ENCODE measurements at regions not wholly inside any gene's neighbourhood (a gene's known extent, or its start where the extent isn't known, plus 50 kb on each side); places are given as distances from the start of the nearest gene placed in this dataset.

GRCh38 chr14:53346988-53347387, 193.9 kb upstream of the DDHD1 start:
- no peaks in the 10 kb centered on the region for H3K9me3 ChIP-seq
- H3K27ac ChIP-seq = no peak overlapping the region
- intact Hi-C loops (cut with DNase I) = no loop called here
- H3K4me3 ChIP-seq = no peak overlapping the region
- TF ChIP-seq POLR2A (IDR thresholded peaks at IDR 0.05) (no peak), POLR2AphosphoS5 (IDR thresholded peaks at IDR 0.05) (no peak), CTCF (IDR thresholded peaks at IDR 0.05) (no peak)
- DNase-seq (ENCODE audit: low spot score) = no peak
- no peaks in the 10 kb centered on the region for H3K4me1 ChIP-seq (replicated peaks)
- no peaks in the 10 kb centered on the region for H3K27me3 ChIP-seq (replicated peaks; ENCODE audit: insufficient read depth)
- H3K36me3 ChIP-seq = no peaks in the 10 kb centered on the region
- WGBS = 43% methylated on average over 3 of the region's 3 CpGs

- WGBS = 86% methylated on average over 4 of the region's 4 CpGs
- intact Hi-C loops (cut with DNase I) = no loop called here
- Histone ChIP-seq H3K36me3 (no peaks in the 10 kb centered on the region), H3K27ac (no peak overlapping the region), H3K9me3 (no peaks in the 10 kb centered on the region), H3K4me3 (no peak overlapping the region), H3K4me1 (replicated peaks) (no peaks in the 10 kb centered on the region), H3K27me3 (replicated peaks; ENCODE audit: insufficient read depth) (no peaks in the 10 kb centered on the region)
- DNase-seq (ENCODE audit: low spot score) = no peak
- TF ChIP-seq POLR2AphosphoS5 (IDR thresholded peaks at IDR 0.05) = no peak
- no peak for TF ChIP-seq POLR2A (IDR thresholded peaks at IDR 0.05)
- no peak for TF ChIP-seq CTCF (IDR thresholded peaks at IDR 0.05)
Measured at GRCh38 chr14:53341324-53341723, 188.2 kb upstream of the DDHD1 start.

GRCh38 chr14:53338192-53338591, 185.1 kb upstream of the DDHD1 start:
- Histone ChIP-seq H3K4me1 (replicated peaks) (no peaks in the 10 kb centered on the region), H3K36me3 (no peaks in the 10 kb centered on the region), H3K27ac (no peak overlapping the region), H3K27me3 (replicated peaks; ENCODE audit: insufficient read depth) (no peaks in the 10 kb centered on the region), H3K4me3 (no peak overlapping the region), H3K9me3 (no peaks in the 10 kb centered on the region)
- 89% methylated on average over 5 of the region's 5 CpGs for WGBS
- no peak for DNase-seq (ENCODE audit: low spot score)
- TF ChIP-seq CTCF (IDR thresholded peaks at IDR 0.05) (no peak), POLR2A (IDR thresholded peaks at IDR 0.05) (no peak), POLR2AphosphoS5 (IDR thresholded peaks at IDR 0.05) (no peak)
- intact Hi-C loops (cut with DNase I) = no loop called here

GRCh38 chr14:53336729-53337128, 183.6 kb upstream of the DDHD1 start:
- Histone ChIP-seq H3K4me1 (replicated peaks) (no peaks in the 10 kb centered on the region), H3K27ac (no peak overlapping the region), H3K27me3 (replicated peaks; ENCODE audit: insufficient read depth) (no peaks in the 10 kb centered on the region), H3K36me3 (no peaks in the 10 kb centered on the region), H3K4me3 (no peak overlapping the region), H3K9me3 (no peaks in the 10 kb centered on the region)
- intact Hi-C loops (cut with DNase I) = no loop called here
- no peak for DNase-seq (ENCODE audit: low spot score)
- WGBS = 99% methylated on average over 3 of the region's 3 CpGs
- TF ChIP-seq CTCF (IDR thresholded peaks at IDR 0.05) (no peak), POLR2AphosphoS5 (IDR thresholded peaks at IDR 0.05) (no peak), POLR2A (IDR thresholded peaks at IDR 0.05) (no peak)

- intact Hi-C loops (cut with DNase I) = no loop called here
- no peaks in the 10 kb centered on the region for H3K27me3 ChIP-seq (replicated peaks; ENCODE audit: insufficient read depth)
- 86% methylated on average over 2 of the region's 2 CpGs for WGBS
- no peak for DNase-seq (ENCODE audit: low spot score)
- H3K4me1 ChIP-seq (replicated peaks) = no peaks in the 10 kb centered on the region
- no peak for TF ChIP-seq POLR2AphosphoS5 (IDR thresholded peaks at IDR 0.05)
- no peak for TF ChIP-seq CTCF (IDR thresholded peaks at IDR 0.05)
- no peak for TF ChIP-seq POLR2A (IDR thresholded peaks at IDR 0.05)
- no peaks in the 10 kb centered on the region for H3K36me3 ChIP-seq
- H3K27ac ChIP-seq = no peak overlapping the region
- H3K9me3 ChIP-seq = no peaks in the 10 kb centered on the region
- no peak overlapping the region for H3K4me3 ChIP-seq
Measured at GRCh38 chr14:53333809-53334208, 180.7 kb upstream of the DDHD1 start.
